ENCODE measurements at regions not wholly inside any gene's neighbourhood (a gene's known extent, or its start where the extent isn't known, plus 50 kb on each side); places are given as distances from the start of the nearest gene placed in this dataset.

DNA sequence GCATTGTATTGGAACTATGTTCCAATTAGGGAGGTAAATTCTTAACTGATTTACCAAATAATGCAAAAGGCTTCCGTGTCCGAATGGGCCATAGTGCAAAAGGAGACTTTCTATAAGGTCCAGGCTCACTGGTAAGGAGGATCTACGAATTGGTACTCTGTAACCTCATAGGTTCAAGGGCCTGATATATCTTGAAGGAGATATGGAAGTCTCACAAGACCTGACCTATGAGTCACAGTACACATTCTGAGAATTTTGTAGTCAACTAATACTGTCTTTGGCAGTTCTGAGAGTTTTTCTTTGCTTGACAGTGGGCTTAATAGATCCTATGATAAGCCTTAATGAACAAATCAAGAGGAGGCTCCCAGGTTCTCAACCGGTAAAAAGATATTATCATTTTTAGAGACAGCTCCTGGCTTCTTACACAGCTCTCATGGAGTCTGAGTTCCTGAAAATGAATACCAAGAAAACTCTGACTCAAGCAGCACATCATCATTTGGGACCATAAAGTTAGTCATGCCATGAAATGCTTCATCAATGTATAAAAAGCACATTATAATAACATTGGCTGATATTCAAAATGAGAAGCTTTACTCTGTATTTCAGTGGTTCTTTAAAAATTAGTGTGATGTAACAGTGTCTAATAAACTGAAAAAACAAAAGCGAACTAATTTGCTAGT lies 1275.2 kb upstream of the CRIM1 start:
- TF ChIP-seq POLR2A (IDR thresholded peaks at IDR 0.05) = no peak
- TF ChIP-seq POLR2AphosphoS5 (IDR thresholded peaks at IDR 0.05) = no peak
- TF ChIP-seq, protein P1, sequence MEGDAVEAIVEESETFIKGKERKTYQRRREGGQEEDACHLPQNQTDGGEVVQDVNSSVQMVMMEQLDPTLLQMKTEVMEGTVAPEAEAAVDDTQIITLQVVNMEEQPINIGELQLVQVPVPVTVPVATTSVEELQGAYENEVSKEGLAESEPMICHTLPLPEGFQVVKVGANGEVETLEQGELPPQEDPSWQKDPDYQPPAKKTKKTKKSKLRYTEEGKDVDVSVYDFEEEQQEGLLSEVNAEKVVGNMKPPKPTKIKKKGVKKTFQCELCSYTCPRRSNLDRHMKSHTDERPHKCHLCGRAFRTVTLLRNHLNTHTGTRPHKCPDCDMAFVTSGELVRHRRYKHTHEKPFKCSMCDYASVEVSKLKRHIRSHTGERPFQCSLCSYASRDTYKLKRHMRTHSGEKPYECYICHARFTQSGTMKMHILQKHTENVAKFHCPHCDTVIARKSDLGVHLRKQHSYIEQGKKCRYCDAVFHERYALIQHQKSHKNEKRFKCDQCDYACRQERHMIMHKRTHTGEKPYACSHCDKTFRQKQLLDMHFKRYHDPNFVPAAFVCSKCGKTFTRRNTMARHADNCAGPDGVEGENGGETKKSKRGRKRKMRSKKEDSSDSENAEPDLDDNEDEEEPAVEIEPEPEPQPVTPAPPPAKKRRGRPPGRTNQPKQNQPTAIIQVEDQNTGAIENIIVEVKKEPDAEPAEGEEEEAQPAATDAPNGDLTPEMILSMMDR (IDR thresholded peaks at IDR 0.05) = no peak
